ENCODE measurements at regions not wholly inside any gene's neighbourhood (a gene's known extent, or its start where the extent isn't known, plus 50 kb on each side); places are given as distances from the start of the nearest gene placed in this dataset.

DNA sequence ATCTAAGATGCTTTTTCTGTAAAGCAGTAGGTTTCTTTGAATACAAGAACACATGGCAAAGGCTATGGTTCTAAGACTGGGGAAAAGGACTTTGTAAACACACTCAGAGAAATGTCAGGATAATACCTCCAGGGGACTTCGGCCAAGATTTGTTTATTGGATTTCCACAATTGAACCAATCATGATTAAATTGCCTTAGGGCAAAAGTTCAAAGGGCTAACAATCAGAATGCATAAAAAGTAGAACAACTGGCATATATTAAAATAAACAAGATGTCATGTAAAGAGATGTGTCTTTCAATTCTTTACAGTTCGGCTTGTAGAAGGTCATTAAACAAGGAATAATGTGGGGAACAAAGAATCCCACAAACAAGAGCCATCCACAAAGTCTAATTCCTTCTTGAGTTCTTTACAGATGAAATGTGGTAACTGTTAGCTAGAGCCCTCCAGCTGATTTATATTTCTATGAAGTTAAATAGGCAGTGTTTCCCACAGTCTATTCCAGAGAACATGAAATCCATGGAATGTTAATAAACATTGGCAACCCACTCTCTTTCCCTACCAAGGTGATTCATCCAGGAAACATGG lies 565.5 kb downstream of the ZNF608 start:
- TF ChIP-seq CTCF (IDR thresholded peaks at IDR 0.05 in 8 of 11, conservative IDR thresholded peaks at IDR 0.05 in 3 of 11) (no peak), POLR2A (IDR thresholded peaks at IDR 0.05) (no peak)

Data from spleen (tissue), 7 donors.